ENCODE measurements at regions not wholly inside any gene's neighbourhood (a gene's known extent, or its start where the extent isn't known, plus 50 kb on each side); places are given as distances from the start of the nearest gene placed in this dataset.

GRCh38 chr12:42729535-42729900 is 140.0 kb upstream of the PRICKLE1 start:
- Histone ChIP-seq H3K36me3 (ENCODE audit: control insufficient read depth in 1 of 2, insufficient read depth in 2 of 2, low read depth in 1 of 2, low read length in 2 of 2) (no peaks in the 10 kb centered on the region), H3K27me3 (ENCODE audit: control insufficient read depth in 1 of 2, insufficient read depth in 1 of 2, low read length in 2 of 2) (no peaks in the 10 kb centered on the region), H3K79me1 (replicated peaks; ENCODE audit: low read length, poor library complexity, severe bottlenecking) (no peaks in the 10 kb centered on the region), H3K4me2 (ENCODE audit: low read length, poor library complexity, severe bottlenecking) (no peak overlapping the region), H3K23ac (ENCODE audit: low read length in 2 of 2) (no peak overlapping the region), H3K4ac (ENCODE audit: low read depth in 1 of 2, low read length in 2 of 2) (no peak overlapping the region), H2AFZ (ENCODE audit: low read depth, low read length) (no peak overlapping the region), H2BK5ac (ENCODE audit: low read depth, low read length, poor library complexity, severe bottlenecking) (no peak overlapping the region), H4K8ac (ENCODE audit: low read length) (no peak overlapping the region), H3K18ac (ENCODE audit: low read depth in 1 of 2, low read length in 2 of 2) (no peak overlapping the region), H2BK120ac (ENCODE audit: low read depth, low read length) (no peak overlapping the region), H3K27ac (ENCODE audit: low read length, poor library complexity, severe bottlenecking) (peak overlapping the region; percentile 44), H2AK5ac (ENCODE audit: low read length, severe bottlenecking) (peak overlapping the region; percentile 82), H3K4me3 (ENCODE audit: insufficient read depth in 1 of 2, low read depth in 1 of 2, low read length in 2 of 2) (no peak overlapping the region), H2BK12ac (ENCODE audit: low read length in 2 of 2) (no peak overlapping the region), H2BK15ac (ENCODE audit: low read depth, poor library complexity, severe bottlenecking) (no peak overlapping the region), H3K9ac (ENCODE audit: low read length) (no peak overlapping the region), H4K91ac (ENCODE audit: low read length) (no peak overlapping the region), H3K4me1 (ENCODE audit: control insufficient read depth, insufficient read depth, low read depth, low read length) (peaks cover 1% of the 10 kb centered on the region), H3K14ac (ENCODE audit: low read length in 2 of 2) (no peak overlapping the region), H3K9me3 (ENCODE audit: control insufficient read depth, low read length) (peaks cover 11% of the 10 kb centered on the region)
- peak; percentile 23 for DNase-seq
- 79% methylated on average over 2 of the region's 3 CpGs for WGBS

- WGBS, result 77% methylated on average over 6 of the region's 9 CpGs
- Histone ChIP-seq H3K18ac (ENCODE audit: low read depth in 1 of 2, low read length in 2 of 2) (no peak overlapping the region), H4K91ac (ENCODE audit: low read length) (no peak overlapping the region), H3K27me3 (ENCODE audit: control insufficient read depth in 1 of 2, insufficient read depth in 1 of 2, low read length in 2 of 2) (no peaks in the 10 kb centered on the region), H2AFZ (ENCODE audit: low read depth, low read length) (no peak overlapping the region), H3K14ac (ENCODE audit: low read length in 2 of 2) (no peak overlapping the region), H2BK5ac (ENCODE audit: low read depth, low read length, poor library complexity, severe bottlenecking) (no peak overlapping the region), H2BK15ac (ENCODE audit: low read depth, poor library complexity, severe bottlenecking) (no peak overlapping the region), H2AK5ac (ENCODE audit: low read length, severe bottlenecking) (peak overlapping the region; percentile 73), H3K4ac (ENCODE audit: low read depth in 1 of 2, low read length in 2 of 2) (no peak overlapping the region), H2BK120ac (ENCODE audit: low read depth, low read length) (no peak overlapping the region), H3K4me3 (ENCODE audit: insufficient read depth in 1 of 2, low read depth in 1 of 2, low read length in 2 of 2) (no peak overlapping the region), H3K9me3 (ENCODE audit: control insufficient read depth, low read length) (peaks cover 13% of the 10 kb centered on the region), H4K8ac (ENCODE audit: low read length) (no peak overlapping the region), H3K23ac (ENCODE audit: low read length in 2 of 2) (no peak overlapping the region), H3K27ac (ENCODE audit: low read length, poor library complexity, severe bottlenecking) (no peak overlapping the region), H3K4me2 (ENCODE audit: low read length, poor library complexity, severe bottlenecking) (no peak overlapping the region), H3K9ac (ENCODE audit: low read length) (no peak overlapping the region), H3K79me1 (replicated peaks; ENCODE audit: low read length, poor library complexity, severe bottlenecking) (no peaks in the 10 kb centered on the region), H3K36me3 (ENCODE audit: control insufficient read depth in 1 of 2, insufficient read depth in 2 of 2, low read depth in 1 of 2, low read length in 2 of 2) (no peaks in the 10 kb centered on the region), H3K4me1 (ENCODE audit: control insufficient read depth, insufficient read depth, low read depth, low read length) (peaks cover 1% of the 10 kb centered on the region), H2BK12ac (ENCODE audit: low read length in 2 of 2) (no peak overlapping the region)
- DNase-seq, result no peak
These were observed 139.4 kb upstream of the PRICKLE1 start for GRCh38 chr12:42728770-42729534.

- Histone ChIP-seq H3K18ac (ENCODE audit: low read depth in 1 of 2, low read length in 2 of 2) (no peak overlapping the region), H3K27me3 (ENCODE audit: control insufficient read depth in 1 of 2, insufficient read depth in 1 of 2, low read length in 2 of 2) (no peaks in the 10 kb centered on the region), H3K9ac (ENCODE audit: low read length) (no peak overlapping the region), H3K4me3 (ENCODE audit: insufficient read depth in 1 of 2, low read depth in 1 of 2, low read length in 2 of 2) (no peak overlapping the region), H4K91ac (ENCODE audit: low read length) (no peak overlapping the region), H3K4me1 (ENCODE audit: control insufficient read depth, insufficient read depth, low read depth, low read length) (peaks cover 1% of the 10 kb centered on the region), H3K9me3 (ENCODE audit: control insufficient read depth, low read length) (peaks cover 13% of the 10 kb centered on the region), H3K27ac (ENCODE audit: low read length, poor library complexity, severe bottlenecking) (no peak overlapping the region), H3K14ac (ENCODE audit: low read length in 2 of 2) (no peak overlapping the region), H3K36me3 (ENCODE audit: control insufficient read depth in 1 of 2, insufficient read depth in 2 of 2, low read depth in 1 of 2, low read length in 2 of 2) (no peaks in the 10 kb centered on the region), H4K8ac (ENCODE audit: low read length) (no peak overlapping the region), H2AFZ (ENCODE audit: low read depth, low read length) (no peak overlapping the region), H3K23ac (ENCODE audit: low read length in 2 of 2) (no peak overlapping the region), H3K79me1 (replicated peaks; ENCODE audit: low read length, poor library complexity, severe bottlenecking) (no peaks in the 10 kb centered on the region), H2BK15ac (ENCODE audit: low read depth, poor library complexity, severe bottlenecking) (no peak overlapping the region), H3K4me2 (ENCODE audit: low read length, poor library complexity, severe bottlenecking) (no peak overlapping the region), H3K4ac (ENCODE audit: low read depth in 1 of 2, low read length in 2 of 2) (no peak overlapping the region), H2BK5ac (ENCODE audit: low read depth, low read length, poor library complexity, severe bottlenecking) (no peak overlapping the region), H2BK12ac (ENCODE audit: low read length in 2 of 2) (no peak overlapping the region), H2BK120ac (ENCODE audit: low read depth, low read length) (no peak overlapping the region), H2AK5ac (ENCODE audit: low read length, severe bottlenecking) (peak overlapping the region; percentile 79)
- WGBS, result 68% methylated on average over 2 of the region's 2 CpGs
- no peak for DNase-seq
These were observed 138.7 kb upstream of the PRICKLE1 start for GRCh38 chr12:42728287-42728686.

GRCh38 chr12:42725809-42726208 is 136.3 kb upstream of the PRICKLE1 start:
- no peaks in the 10 kb centered on the region for H3K27me3 ChIP-seq (ENCODE audit: control insufficient read depth in 1 of 2, insufficient read depth in 1 of 2, low read length in 2 of 2)

More at GRCh38 chr12:42725809-42726208, 136.3 kb upstream of the PRICKLE1 start:
- no peak overlapping the region for H3K23ac ChIP-seq (ENCODE audit: low read length in 2 of 2)
- H3K4ac ChIP-seq (ENCODE audit: low read depth in 1 of 2, low read length in 2 of 2), result no peak overlapping the region
- H3K14ac ChIP-seq (ENCODE audit: low read length in 2 of 2), result no peak overlapping the region
- H2BK5ac ChIP-seq (ENCODE audit: low read depth, low read length, poor library complexity, severe bottlenecking), result no peak overlapping the region
- no peak overlapping the region for H2BK15ac ChIP-seq (ENCODE audit: low read depth, poor library complexity, severe bottlenecking)
- H3K36me3 ChIP-seq (ENCODE audit: control insufficient read depth in 1 of 2, insufficient read depth in 2 of 2, low read depth in 1 of 2, low read length in 2 of 2), result no peaks in the 10 kb centered on the region
- no peak overlapping the region for H4K91ac ChIP-seq (ENCODE audit: low read length)
- H3K27ac ChIP-seq (ENCODE audit: low read length, poor library complexity, severe bottlenecking), result peak overlapping the region; percentile 96
- no peak overlapping the region for H2BK12ac ChIP-seq (ENCODE audit: low read length in 2 of 2)
- peaks cover 13% of the 10 kb centered on the region for H3K9me3 ChIP-seq (ENCODE audit: control insufficient read depth, low read length)
- no peak overlapping the region for H3K4me3 ChIP-seq (ENCODE audit: insufficient read depth in 1 of 2, low read depth in 1 of 2, low read length in 2 of 2)
- H4K8ac ChIP-seq (ENCODE audit: low read length), result no peak overlapping the region
- H2AK5ac ChIP-seq (ENCODE audit: low read length, severe bottlenecking), result peak overlapping the region; percentile 87
- no peak overlapping the region for H3K18ac ChIP-seq (ENCODE audit: low read depth in 1 of 2, low read length in 2 of 2)
- H3K4me2 ChIP-seq (ENCODE audit: low read length, poor library complexity, severe bottlenecking), result no peak overlapping the region
- peaks cover 1% of the 10 kb centered on the region for H3K4me1 ChIP-seq (ENCODE audit: control insufficient read depth, insufficient read depth, low read depth, low read length)
- H2AFZ ChIP-seq (ENCODE audit: low read depth, low read length), result no peak overlapping the region
- DNase-seq, result peak; percentile 81
- no peaks in the 10 kb centered on the region for H3K79me1 ChIP-seq (replicated peaks; ENCODE audit: low read length, poor library complexity, severe bottlenecking)
- H2BK120ac ChIP-seq (ENCODE audit: low read depth, low read length), result no peak overlapping the region
- 60% methylated on average over 3 of the region's 3 CpGs for WGBS
- no peak overlapping the region for H3K9ac ChIP-seq (ENCODE audit: low read length)
